ENCODE measurements at regions not wholly inside any gene's neighbourhood (a gene's known extent, or its start where the extent isn't known, plus 50 kb on each side); places are given as distances from the start of the nearest gene placed in this dataset.

- H3K9me3 ChIP-seq (ENCODE audit: control insufficient read depth, insufficient read depth, low read depth, low read length): no peaks in the 10 kb centered on the region
- H3K36me3 ChIP-seq (ENCODE audit: control insufficient read depth in 2 of 2, insufficient read depth in 1 of 2, low read length in 2 of 2): no peaks in the 10 kb centered on the region
- TF ChIP-seq RBAK (tag by site-specific recombination; IDR thresholded peaks at IDR 0.05) (no peak), ZNF221 (tag by site-specific recombination; IDR thresholded peaks at IDR 0.05; ENCODE audit: borderline replicate concordance) (no peak), GLIS1 (tag by site-specific recombination; IDR thresholded peaks at IDR 0.05) (0 out of 2 replicates have a peak, but pooled peaks have one; percentile 26), ZBTB8A (tag by site-specific recombination; IDR thresholded peaks at IDR 0.05) (no peak), GLI4 (tag by site-specific recombination; IDR thresholded peaks at IDR 0.05) (no peak), PRDM4 (tag by site-specific recombination; IDR thresholded peaks at IDR 0.05) (no peak), ZNF571 (tag by site-specific recombination; IDR thresholded peaks at IDR 0.05) (no peak), ZSCAN23 (tag by site-specific recombination; IDR thresholded peaks at IDR 0.05) (no peak), ZNF76 (tag by site-specific recombination; IDR thresholded peaks at IDR 0.05; ENCODE audit: borderline replicate concordance, low read depth) (0 out of 2 replicates have a peak, but pooled peaks have one; percentile 19), ZNF2 (tag by site-specific recombination; IDR thresholded peaks at IDR 0.05) (peak; percentile 34; the same call in 1 of the 2 replicates), ZNF654 (tag by site-specific recombination; IDR thresholded peaks at IDR 0.05; ENCODE audit: low read depth) (peak; percentile 82), TSHZ1 (tag by site-specific recombination; IDR thresholded peaks at IDR 0.05; ENCODE audit: borderline replicate concordance) (no peak), GLIS2 (tag by site-specific recombination; IDR thresholded peaks at IDR 0.05) (0 out of 2 replicates have a peak, but pooled peaks have one; percentile 18), ZNF768 (tag by site-specific recombination; IDR thresholded peaks at IDR 0.05) (no peak), ZBTB11 (tag by site-specific recombination; conservative IDR thresholded peaks at IDR 0.05; ENCODE audit: low read depth) (no peak), CTCF (tag by site-specific recombination; IDR thresholded peaks at IDR 0.05) (peak; percentile 93), ZNF324 (tag by site-specific recombination; IDR thresholded peaks at IDR 0.05) (no peak), ZNF513 (tag by site-specific recombination; IDR thresholded peaks at IDR 0.05) (no peak), ZNF610 (tag by site-specific recombination; IDR thresholded peaks at IDR 0.05; ENCODE audit: borderline replicate concordance) (no peak), ZNF37A (tag by site-specific recombination; IDR thresholded peaks at IDR 0.05) (no peak), ZIC2 (tag by site-specific recombination; IDR thresholded peaks at IDR 0.05) (peak; percentile 57; the same call in 1 of the 2 replicates)
- H3K4me3 ChIP-seq (ENCODE audit: low read depth, low read length): no peak overlapping the region
- H3K27ac ChIP-seq (ENCODE audit: extremely low read depth, low read depth, low read length): no peak overlapping the region
- ChIA-PET CTCF (interaction anchor here (0.6 to 4.6 kb wide), 44 partner anchors 10 to 1943 kb away, joined by 3 to 31 read pairs (median 4); partner anchors contain the start of gene PEX13), POLR2A (no interaction called here)
- H3K4me1 ChIP-seq (ENCODE audit: control insufficient read depth, insufficient read depth, low read length): no peaks in the 10 kb centered on the region
Measured at GRCh38 chr2:60674524-60675165, 81.4 kb upstream of the PAPOLG start.

Data from HEK293 (cell line).